ENCODE measurements at regions not wholly inside any gene's neighbourhood (a gene's known extent, or its start where the extent isn't known, plus 50 kb on each side); places are given as distances from the start of the nearest gene placed in this dataset.

DNA sequence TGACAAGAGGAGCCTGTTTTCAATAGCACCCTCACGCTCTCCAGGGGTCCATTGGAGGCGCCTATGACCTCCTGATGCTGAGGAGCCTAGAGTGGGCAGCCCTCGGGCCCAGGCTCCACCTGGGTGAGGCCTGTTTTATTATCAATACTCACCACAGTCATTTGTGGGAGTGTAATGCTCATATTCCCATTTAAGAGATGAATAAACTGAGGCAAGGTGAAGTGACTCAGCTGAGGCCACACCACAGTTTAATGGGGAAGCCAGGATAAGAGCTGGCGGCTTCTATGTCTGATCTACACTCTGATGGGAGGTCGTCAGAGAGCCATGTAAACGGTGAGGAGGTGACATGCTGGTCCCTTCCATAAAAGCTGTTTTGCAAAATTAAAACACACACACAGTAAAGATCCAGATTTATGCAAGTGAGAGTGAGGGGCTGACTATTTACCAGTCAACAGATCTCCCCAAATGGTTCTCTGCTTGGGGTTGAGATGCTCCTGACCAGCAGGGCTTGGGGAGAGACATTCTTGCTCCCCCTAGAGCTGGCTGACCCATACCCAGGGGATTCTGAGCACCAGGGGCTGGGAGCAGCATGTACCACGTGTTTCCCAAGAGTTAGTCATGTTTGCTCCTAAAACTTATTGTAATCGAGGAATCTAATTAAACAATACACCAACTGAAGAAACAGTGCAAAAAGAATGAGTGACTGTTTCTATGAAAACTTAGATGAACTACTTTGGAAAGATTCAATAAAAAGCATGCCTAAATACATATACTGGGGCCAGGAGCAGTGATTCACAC, 81.0 kb upstream of the INSIG1 start:
- TF ChIP-seq, protein P1, sequence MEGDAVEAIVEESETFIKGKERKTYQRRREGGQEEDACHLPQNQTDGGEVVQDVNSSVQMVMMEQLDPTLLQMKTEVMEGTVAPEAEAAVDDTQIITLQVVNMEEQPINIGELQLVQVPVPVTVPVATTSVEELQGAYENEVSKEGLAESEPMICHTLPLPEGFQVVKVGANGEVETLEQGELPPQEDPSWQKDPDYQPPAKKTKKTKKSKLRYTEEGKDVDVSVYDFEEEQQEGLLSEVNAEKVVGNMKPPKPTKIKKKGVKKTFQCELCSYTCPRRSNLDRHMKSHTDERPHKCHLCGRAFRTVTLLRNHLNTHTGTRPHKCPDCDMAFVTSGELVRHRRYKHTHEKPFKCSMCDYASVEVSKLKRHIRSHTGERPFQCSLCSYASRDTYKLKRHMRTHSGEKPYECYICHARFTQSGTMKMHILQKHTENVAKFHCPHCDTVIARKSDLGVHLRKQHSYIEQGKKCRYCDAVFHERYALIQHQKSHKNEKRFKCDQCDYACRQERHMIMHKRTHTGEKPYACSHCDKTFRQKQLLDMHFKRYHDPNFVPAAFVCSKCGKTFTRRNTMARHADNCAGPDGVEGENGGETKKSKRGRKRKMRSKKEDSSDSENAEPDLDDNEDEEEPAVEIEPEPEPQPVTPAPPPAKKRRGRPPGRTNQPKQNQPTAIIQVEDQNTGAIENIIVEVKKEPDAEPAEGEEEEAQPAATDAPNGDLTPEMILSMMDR (IDR thresholded peaks at IDR 0.05; ENCODE audit: low read depth, low read length): no peak
- no peak for TF ChIP-seq EZH2phosphoT487 (IDR thresholded peaks at IDR 0.05; ENCODE audit: low read depth)

All from OCI-LY3 (cell line).